Urothelium cell line (cell line): ENCODE measurements at regions not wholly inside any gene's neighbourhood (a gene's known extent, or its start where the extent isn't known, plus 50 kb on each side); places are given as distances from the start of the nearest gene placed in this dataset.
"Not testable (repeated sequence)": the region's sequence is repeated elsewhere in the genome, so short reads cannot be mapped to it uniquely, and the experiment has no call there.

ENCODE experiments used
- DNase-seq: peaks from one replicate; pipeline ENCODE4 v3.0.0; 2011; ENCODE audit warnings: low spot score, mixed read lengths
- FAIRE-seq: peaks from 2 replicates; lab custom pipeline; 2011; peaks lifted over from hg19 to GRCh38; lab: Jason Lieb, UNC

DNA sequence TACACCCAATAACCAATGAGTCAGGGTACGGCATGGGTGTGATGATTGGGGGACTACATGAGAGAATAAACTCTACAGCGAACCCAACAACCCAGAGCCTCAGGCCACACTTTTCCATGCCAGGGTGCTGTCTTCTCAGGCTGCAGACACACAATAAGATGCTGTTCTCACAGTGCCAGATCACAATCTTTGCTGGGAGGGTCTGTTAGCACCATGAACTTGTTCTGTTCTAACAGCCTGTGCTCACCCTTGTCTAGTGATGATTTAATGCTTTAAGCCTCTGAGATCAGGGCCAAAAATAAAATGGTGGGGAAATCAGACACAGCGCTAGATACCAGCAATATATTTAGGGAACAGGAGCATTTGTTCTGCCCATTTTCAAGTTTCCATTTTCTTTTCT, 621.9 kb upstream of the TBX3 start:
- FAIRE-seq, result no peak

DNA sequence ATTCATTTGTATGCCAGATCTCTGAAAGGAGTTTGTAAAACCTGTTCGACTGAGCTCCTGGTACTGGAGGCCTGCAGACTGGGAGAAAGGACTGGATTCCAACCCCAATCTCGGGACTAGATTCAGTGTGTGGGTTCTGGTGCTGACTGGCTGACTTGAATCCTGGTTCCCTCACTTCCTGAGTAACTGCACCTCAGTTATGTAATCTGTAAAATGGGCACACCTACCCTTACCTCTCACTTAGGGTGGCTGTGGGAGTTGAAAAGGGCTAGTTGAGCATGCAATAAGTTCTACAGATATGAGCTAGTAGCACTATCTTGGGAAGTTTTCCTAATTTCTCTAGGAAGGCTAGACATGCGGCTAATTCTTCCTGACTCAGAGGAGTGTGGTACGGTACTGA, 621.3 kb upstream of the TBX3 start:
- DNase-seq, result no peak
- no peak for FAIRE-seq

More for the DNA sequence above, 621.9 kb upstream of the TBX3 start:
- DNase-seq, result no peak

GRCh38 chr12:115303723-115304309, 619.8 kb upstream of the TBX3 start:
- FAIRE-seq (no peak), DNase-seq (no peak)

- FAIRE-seq, result no peak
- DNase-seq, result no peak
Observed at GRCh38 chr12:115297445-115297844, 613.5 kb upstream of the TBX3 start.

GRCh38 chr12:115296613-115297198, 612.7 kb upstream of the TBX3 start:
- DNase-seq, result no peak
- no peak for FAIRE-seq

- no peak for DNase-seq
- no peak for FAIRE-seq
Observed at GRCh38 chr12:115295886-115296285, 611.9 kb upstream of the TBX3 start.

DNA sequence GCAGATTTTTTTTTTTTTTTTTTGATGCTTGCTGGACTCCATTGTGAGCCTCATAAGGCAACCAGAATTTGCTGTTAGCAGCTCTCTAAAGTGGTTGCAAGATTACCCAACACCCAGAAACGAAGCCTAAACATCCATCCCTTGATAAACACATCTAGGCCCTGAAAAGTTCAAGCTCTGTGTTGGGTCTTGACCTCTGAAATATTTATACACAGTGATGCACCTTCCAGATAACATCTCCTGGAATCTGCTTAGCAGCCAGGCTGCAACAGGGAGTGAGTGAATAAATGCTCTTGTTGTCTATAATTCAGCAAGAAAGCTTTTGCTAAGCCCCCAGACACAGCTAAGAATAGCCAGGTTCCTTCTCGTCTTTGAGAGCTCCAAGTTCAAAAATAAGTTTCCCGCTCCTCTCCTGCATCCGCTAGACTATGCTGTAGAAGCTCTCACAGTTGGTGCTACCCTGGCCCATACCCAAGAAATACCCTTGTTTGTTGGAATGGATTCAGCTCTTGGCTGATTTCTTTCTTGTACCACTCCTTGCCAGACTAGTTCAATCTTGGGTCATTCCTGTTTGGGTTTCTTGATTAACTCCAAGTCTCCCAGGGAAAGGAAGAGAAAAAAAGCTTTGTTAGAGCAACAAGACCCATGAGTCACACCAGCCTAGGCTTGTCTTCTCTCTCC, 610.6 kb upstream of the TBX3 start:
- FAIRE-seq, result no peak
- no peak for DNase-seq

- not testable (repeated sequence) for DNase-seq, FAIRE-seq
Observed at GRCh38 chr12:115285429-115285828, 601.5 kb upstream of the TBX3 start.

DNA sequence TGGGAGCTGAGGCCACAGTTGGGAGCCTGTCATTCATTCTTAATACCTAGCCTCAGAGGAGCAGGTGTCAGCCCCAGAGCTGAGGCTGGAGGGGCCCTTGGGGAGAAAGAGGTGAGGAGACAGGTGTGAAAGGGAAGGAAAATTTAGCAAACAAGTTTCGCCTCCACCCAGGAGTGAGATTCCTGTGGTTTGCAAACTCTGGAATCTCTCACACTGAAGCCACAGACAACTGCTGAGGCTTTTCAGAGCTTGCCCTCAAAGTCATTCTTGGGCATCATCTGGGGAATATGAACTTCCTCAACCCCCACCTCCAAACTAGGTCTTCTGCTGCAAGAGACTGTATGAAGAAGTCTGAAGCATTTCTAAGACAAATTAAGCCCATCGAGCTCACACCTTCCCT, 589.5 kb upstream of the TBX3 start:
- FAIRE-seq (no peak), DNase-seq (no peak)

- FAIRE-seq (no peak), DNase-seq (no peak)
Observed at GRCh38 chr12:115268451-115268850, 584.5 kb upstream of the TBX3 start.

DNA sequence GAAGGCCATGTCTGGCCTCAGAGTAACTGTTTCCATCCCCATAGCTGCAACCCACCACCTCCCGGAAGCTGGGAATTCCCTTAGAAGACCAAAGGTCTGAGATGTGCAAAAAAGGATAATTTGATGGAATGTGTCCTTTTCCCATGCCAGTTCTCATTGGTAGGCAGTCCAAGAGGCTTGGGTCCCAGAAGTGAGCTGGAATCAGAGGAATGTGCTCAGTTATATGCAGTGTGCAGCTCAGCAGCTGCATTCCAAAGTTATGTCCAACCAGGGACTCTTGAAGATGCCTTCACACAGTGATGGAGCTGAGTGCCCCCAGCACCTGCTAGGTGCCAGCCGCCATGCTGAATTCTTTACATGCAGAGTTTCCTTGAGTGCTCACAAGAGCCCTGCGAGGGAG, 583.9 kb upstream of the TBX3 start:
- DNase-seq (no peak), FAIRE-seq (no peak)

- FAIRE-seq (no peak), DNase-seq (no peak)
Observed at GRCh38 chr12:115267464-115267863, 583.5 kb upstream of the TBX3 start.

DNA sequence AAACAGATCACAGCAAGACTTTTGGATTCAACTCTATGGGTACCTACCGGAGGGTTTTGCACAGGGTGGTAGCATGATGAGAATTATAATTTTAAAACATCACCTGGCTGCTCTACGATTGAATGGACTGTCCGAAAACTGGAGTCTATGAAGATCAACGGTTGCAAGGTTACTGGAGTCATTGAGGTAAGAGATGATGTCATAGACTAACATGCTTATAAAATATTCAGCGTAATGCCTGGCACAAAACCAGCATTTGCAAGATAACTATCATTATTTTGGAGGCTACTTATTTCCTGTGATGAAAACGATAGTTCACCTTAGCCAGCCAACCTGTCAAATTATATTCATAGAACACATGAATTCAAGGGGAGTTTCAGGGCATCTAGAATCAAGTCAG, 580.6 kb upstream of the TBX3 start:
- FAIRE-seq (no peak), DNase-seq (no peak)

DNA sequence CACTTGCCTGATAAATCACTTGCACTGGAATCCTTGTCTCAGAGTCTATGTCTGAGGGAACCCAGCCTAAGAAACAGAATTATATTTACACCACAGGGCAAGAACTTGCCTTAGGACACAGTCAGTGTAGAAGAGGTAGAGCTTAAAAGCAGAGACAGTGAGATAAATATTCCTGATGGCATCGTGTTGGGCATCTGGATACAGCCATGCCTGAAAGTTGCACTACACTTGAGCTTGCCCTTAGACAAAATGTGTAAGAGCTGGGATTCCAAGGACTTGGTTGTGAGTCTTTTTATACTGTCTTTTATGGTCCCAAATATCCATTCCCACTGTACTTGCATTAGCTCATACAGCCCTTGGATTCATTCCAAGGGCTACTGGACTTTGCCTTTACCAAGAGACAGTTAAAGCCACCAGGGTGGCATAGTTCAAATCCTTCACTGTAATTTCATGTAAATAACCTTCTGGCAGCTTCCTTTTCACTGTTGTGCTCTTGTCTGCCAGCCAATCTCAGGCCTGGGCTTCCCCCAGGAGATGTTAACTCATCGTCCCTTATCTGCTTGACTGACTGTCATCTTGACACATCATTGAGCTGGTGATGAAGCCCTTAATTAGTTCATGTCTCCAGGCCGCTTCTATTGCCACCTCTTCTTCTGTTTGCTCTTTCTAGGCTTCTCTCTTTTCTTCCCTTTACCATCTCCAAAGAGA, 577.9 kb upstream of the TBX3 start:
- DNase-seq (no peak), FAIRE-seq (no peak)

- no peak for DNase-seq
- no peak for FAIRE-seq
Observed at GRCh38 chr12:115260762-115261675, 577.0 kb upstream of the TBX3 start.

- DNase-seq, result no peak
- no peak for FAIRE-seq
Observed at GRCh38 chr12:115259968-115260747, 576.2 kb upstream of the TBX3 start.

- FAIRE-seq, result no peak
- DNase-seq, result no peak
Observed at GRCh38 chr12:115257791-115258190, 573.8 kb upstream of the TBX3 start.

GRCh38 chr12:115255962-115256361, 572.0 kb upstream of the TBX3 start:
- DNase-seq (no peak), FAIRE-seq (no peak)

GRCh38 chr12:115255257-115255656, 571.3 kb upstream of the TBX3 start:
- no peak for FAIRE-seq
- no peak for DNase-seq

GRCh38 chr12:115253049-115253448, 569.1 kb upstream of the TBX3 start:
- DNase-seq, result no peak

More at GRCh38 chr12:115253049-115253448, 569.1 kb upstream of the TBX3 start:
- FAIRE-seq, result no peak
